ENCODE measurements at regions not wholly inside any gene's neighbourhood (a gene's known extent, or its start where the extent isn't known, plus 50 kb on each side); places are given as distances from the start of the nearest gene placed in this dataset.

DNA sequence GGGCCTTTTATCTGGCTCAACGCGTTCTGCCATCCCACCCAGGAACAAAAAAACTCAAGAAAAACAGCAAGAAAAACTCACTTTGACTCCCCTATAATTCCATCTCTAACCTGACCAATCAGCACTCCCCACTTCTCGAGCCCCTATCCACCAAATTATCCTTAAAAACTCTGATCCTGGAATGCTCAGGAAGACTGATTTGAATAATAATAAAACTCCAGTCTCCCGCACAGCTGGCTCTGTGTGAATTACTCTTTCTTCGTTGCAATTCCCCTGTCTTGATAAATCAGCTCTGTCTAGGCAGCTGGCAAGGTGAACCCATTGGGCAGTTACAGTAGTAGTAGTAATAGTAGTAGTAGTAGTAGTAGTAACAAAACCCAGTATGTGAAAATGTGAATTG, 165.7 kb upstream of the CASK start:
- no peak overlapping the region for H3K4me3 ChIP-seq (ENCODE audit: low read length)
- TF ChIP-seq, protein P1, sequence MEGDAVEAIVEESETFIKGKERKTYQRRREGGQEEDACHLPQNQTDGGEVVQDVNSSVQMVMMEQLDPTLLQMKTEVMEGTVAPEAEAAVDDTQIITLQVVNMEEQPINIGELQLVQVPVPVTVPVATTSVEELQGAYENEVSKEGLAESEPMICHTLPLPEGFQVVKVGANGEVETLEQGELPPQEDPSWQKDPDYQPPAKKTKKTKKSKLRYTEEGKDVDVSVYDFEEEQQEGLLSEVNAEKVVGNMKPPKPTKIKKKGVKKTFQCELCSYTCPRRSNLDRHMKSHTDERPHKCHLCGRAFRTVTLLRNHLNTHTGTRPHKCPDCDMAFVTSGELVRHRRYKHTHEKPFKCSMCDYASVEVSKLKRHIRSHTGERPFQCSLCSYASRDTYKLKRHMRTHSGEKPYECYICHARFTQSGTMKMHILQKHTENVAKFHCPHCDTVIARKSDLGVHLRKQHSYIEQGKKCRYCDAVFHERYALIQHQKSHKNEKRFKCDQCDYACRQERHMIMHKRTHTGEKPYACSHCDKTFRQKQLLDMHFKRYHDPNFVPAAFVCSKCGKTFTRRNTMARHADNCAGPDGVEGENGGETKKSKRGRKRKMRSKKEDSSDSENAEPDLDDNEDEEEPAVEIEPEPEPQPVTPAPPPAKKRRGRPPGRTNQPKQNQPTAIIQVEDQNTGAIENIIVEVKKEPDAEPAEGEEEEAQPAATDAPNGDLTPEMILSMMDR (conservative IDR thresholded peaks at IDR 0.05; ENCODE audit: low read length): no peak
- DNase-seq (ENCODE audit: low read depth): no peak

- TF ChIP-seq, protein P1 (conservative IDR thresholded peaks at IDR 0.05; ENCODE audit: low read length): no peak
- H3K4me3 ChIP-seq (ENCODE audit: low read length): no peak overlapping the region
- no peak for DNase-seq (ENCODE audit: low read depth)
Observed at GRCh38 chrX:42087960-42088359, 164.6 kb upstream of the CASK start.

GRCh38 chrX:42085836-42086235, 162.5 kb upstream of the CASK start:
- DNase-seq (ENCODE audit: low read depth): no peak
- TF ChIP-seq, protein P1 (conservative IDR thresholded peaks at IDR 0.05; ENCODE audit: low read length): no peak
- H3K4me3 ChIP-seq (ENCODE audit: low read length): no peak overlapping the region

- DNase-seq (ENCODE audit: low read depth): peak; percentile 74
Observed at GRCh38 chrX:42079968-42080367, 156.6 kb upstream of the CASK start.

GRCh38 chrX:42077675-42078074, 154.3 kb upstream of the CASK start:
- DNase-seq (ENCODE audit: low read depth): no peak
- no peak overlapping the region for H3K4me3 ChIP-seq (ENCODE audit: low read length)
- TF ChIP-seq, protein P1 (conservative IDR thresholded peaks at IDR 0.05; ENCODE audit: low read length): no peak

More at GRCh38 chrX:42079968-42080367, 156.6 kb upstream of the CASK start:
- H3K4me3 ChIP-seq (ENCODE audit: low read length): no peak overlapping the region
- TF ChIP-seq, protein P1 (conservative IDR thresholded peaks at IDR 0.05; ENCODE audit: low read length): no peak

- no peak for DNase-seq (ENCODE audit: low read depth)
- TF ChIP-seq, protein P1 (conservative IDR thresholded peaks at IDR 0.05; ENCODE audit: low read length): no peak
- no peak overlapping the region for H3K4me3 ChIP-seq (ENCODE audit: low read length)
Observed at GRCh38 chrX:42075032-42075431, 151.7 kb upstream of the CASK start.

DNA sequence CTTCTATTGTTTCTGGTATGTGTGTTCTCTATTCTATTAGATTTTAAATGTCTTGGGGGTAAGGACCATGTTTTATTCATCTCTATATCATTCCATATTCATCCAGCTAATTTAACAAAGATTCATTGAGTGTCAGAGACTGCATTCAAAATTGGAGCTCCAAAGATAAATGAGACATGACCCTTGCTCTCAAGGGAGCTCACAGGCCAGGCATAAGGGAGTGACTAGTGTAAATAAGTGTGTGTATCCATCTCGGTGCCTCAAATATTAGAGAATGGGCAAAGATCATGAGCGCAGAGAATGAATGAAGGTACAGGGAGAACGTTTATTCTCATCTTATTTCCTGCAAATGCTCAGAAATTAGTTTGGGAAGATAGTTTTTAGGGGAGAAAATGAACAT, 150.1 kb upstream of the CASK start:
- no peak for DNase-seq (ENCODE audit: low read depth)
- TF ChIP-seq, protein P1 (conservative IDR thresholded peaks at IDR 0.05; ENCODE audit: low read length): no peak
- H3K4me3 ChIP-seq (ENCODE audit: low read length): no peak overlapping the region
